ENCODE measurements at regions not wholly inside any gene's neighbourhood (a gene's known extent, or its start where the extent isn't known, plus 50 kb on each side); places are given as distances from the start of the nearest gene placed in this dataset.

GRCh38 chr9:10785255-10785654, 172.5 kb upstream of the PTPRD start:
- Mint-ChIP-seq H3K4me3 (ENCODE audit: unreplicated experiment) (no peak overlapping the region), H3K9me3 (ENCODE audit: unreplicated experiment) (no peaks in the 10 kb centered on the region), H3K27me3 (ENCODE audit: unreplicated experiment) (peaks cover 5% of the 10 kb centered on the region), H3K36me3 (ENCODE audit: low read depth, unreplicated experiment) (no peaks in the 10 kb centered on the region), H3K27ac (ENCODE audit: unreplicated experiment) (no peak overlapping the region), H3K4me1 (ENCODE audit: unreplicated experiment) (no peaks in the 10 kb centered on the region)
- DNase-seq (ENCODE audit: low spot score): no peak
- TF ChIP-seq CTCF (IDR thresholded peaks at IDR 0.05; ENCODE audit: unreplicated experiment): no peak

- no peaks in the 10 kb centered on the region for H3K9me3 Mint-ChIP-seq (ENCODE audit: unreplicated experiment)
- H3K27me3 Mint-ChIP-seq (ENCODE audit: unreplicated experiment): no peaks in the 10 kb centered on the region
- no peak for TF ChIP-seq CTCF (IDR thresholded peaks at IDR 0.05; ENCODE audit: unreplicated experiment)
- no peak overlapping the region for H3K4me3 Mint-ChIP-seq (ENCODE audit: unreplicated experiment)
- no peak for DNase-seq (ENCODE audit: low spot score)
- H3K27ac Mint-ChIP-seq (ENCODE audit: unreplicated experiment): no peak overlapping the region
- H3K4me1 Mint-ChIP-seq (ENCODE audit: unreplicated experiment): no peaks in the 10 kb centered on the region
- peaks cover 3% of the 10 kb centered on the region for H3K36me3 Mint-ChIP-seq (ENCODE audit: low read depth, unreplicated experiment)
These were observed 180.5 kb upstream of the PTPRD start for GRCh38 chr9:10793306-10793705.

- H3K27ac Mint-ChIP-seq (ENCODE audit: unreplicated experiment): no peak overlapping the region
- H3K4me3 Mint-ChIP-seq (ENCODE audit: unreplicated experiment): no peak overlapping the region
- no peaks in the 10 kb centered on the region for H3K4me1 Mint-ChIP-seq (ENCODE audit: unreplicated experiment)
- no peaks in the 10 kb centered on the region for H3K9me3 Mint-ChIP-seq (ENCODE audit: unreplicated experiment)
- DNase-seq (ENCODE audit: low spot score): no peak
- H3K27me3 Mint-ChIP-seq (ENCODE audit: unreplicated experiment): peaks cover 2% of the 10 kb centered on the region
- H3K36me3 Mint-ChIP-seq (ENCODE audit: low read depth, unreplicated experiment): no peaks in the 10 kb centered on the region
- TF ChIP-seq CTCF (IDR thresholded peaks at IDR 0.05; ENCODE audit: unreplicated experiment): no peak
These were observed 191.7 kb upstream of the PTPRD start for GRCh38 chr9:10804486-10804885.

- Mint-ChIP-seq H3K9me3 (ENCODE audit: unreplicated experiment) (no peaks in the 10 kb centered on the region), H3K36me3 (ENCODE audit: low read depth, unreplicated experiment) (no peaks in the 10 kb centered on the region), H3K27ac (ENCODE audit: unreplicated experiment) (no peak overlapping the region), H3K4me1 (ENCODE audit: unreplicated experiment) (no peaks in the 10 kb centered on the region), H3K4me3 (ENCODE audit: unreplicated experiment) (no peak overlapping the region), H3K27me3 (ENCODE audit: unreplicated experiment) (peaks cover 2% of the 10 kb centered on the region)
- TF ChIP-seq CTCF (IDR thresholded peaks at IDR 0.05; ENCODE audit: unreplicated experiment): no peak
- no peak for DNase-seq (ENCODE audit: low spot score)
These were observed 194.1 kb upstream of the PTPRD start for GRCh38 chr9:10806868-10807267.

GRCh38 chr9:10818206-10818605, 205.4 kb upstream of the PTPRD start:
- Mint-ChIP-seq H3K36me3 (ENCODE audit: low read depth, unreplicated experiment) (no peaks in the 10 kb centered on the region), H3K4me1 (ENCODE audit: unreplicated experiment) (peaks cover under 1% of the 10 kb centered on the region), H3K9me3 (ENCODE audit: unreplicated experiment) (no peaks in the 10 kb centered on the region), H3K27me3 (ENCODE audit: unreplicated experiment) (no peaks in the 10 kb centered on the region), H3K27ac (ENCODE audit: unreplicated experiment) (no peak overlapping the region), H3K4me3 (ENCODE audit: unreplicated experiment) (no peak overlapping the region)
- no peak for TF ChIP-seq CTCF (IDR thresholded peaks at IDR 0.05; ENCODE audit: unreplicated experiment)
- DNase-seq (ENCODE audit: low spot score): no peak
